Thyroid gland (tissue), 4 donors: ENCODE measurements at regions not wholly inside any gene's neighbourhood (a gene's known extent, or its start where the extent isn't known, plus 50 kb on each side); places are given as distances from the start of the nearest gene placed in this dataset.

Source experiments
- POLR2A ChIP-seq, 2 donors: fragments of 450-650 bp; IDR thresholded peaks; one replicate each; pipeline ENCODE4 v1.6.1; 2017; ENCODE audit warnings: antibody characterized with exemption in 2 of 2, mild to moderate bottlenecking in 2 of 2, moderate library complexity in 1 of 2
- TF ChIP-seq, protein P1 (sequence below), 6 experiments: fragments of 200-600 bp in 3 of 6; fragments of 450-650 bp in 3 of 6; sonication (generic) in 3 of 6; IDR thresholded peaks; one replicate each; pipeline ENCODE4 v1.5.1; 2016 to 2019; ENCODE audit warnings: antibody characterized with exemption in 6 of 6, mild to moderate bottlenecking in 2 of 6, inconsistent platforms in 1 of 6, moderate library complexity in 1 of 6

DNA sequence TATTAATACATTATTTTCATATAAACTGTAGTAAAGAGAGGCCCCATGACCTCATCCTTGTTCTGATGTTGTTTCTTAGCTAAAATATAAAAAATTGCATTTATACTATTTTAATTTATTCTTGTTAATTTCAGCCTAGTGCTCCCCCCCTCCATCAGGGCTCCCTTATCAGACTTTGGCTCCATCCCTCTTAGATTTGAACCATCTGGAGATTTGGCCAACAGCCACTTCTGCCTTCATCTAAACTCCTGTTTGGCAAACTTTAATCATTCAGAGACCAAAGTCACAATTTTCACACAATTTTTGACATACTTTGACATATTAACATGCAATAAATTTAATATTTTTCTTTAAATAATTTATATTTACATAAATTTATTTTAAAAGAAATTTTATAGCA lies 569.3 kb downstream of the TDRD15 start:
- TF ChIP-seq, protein P1, sequence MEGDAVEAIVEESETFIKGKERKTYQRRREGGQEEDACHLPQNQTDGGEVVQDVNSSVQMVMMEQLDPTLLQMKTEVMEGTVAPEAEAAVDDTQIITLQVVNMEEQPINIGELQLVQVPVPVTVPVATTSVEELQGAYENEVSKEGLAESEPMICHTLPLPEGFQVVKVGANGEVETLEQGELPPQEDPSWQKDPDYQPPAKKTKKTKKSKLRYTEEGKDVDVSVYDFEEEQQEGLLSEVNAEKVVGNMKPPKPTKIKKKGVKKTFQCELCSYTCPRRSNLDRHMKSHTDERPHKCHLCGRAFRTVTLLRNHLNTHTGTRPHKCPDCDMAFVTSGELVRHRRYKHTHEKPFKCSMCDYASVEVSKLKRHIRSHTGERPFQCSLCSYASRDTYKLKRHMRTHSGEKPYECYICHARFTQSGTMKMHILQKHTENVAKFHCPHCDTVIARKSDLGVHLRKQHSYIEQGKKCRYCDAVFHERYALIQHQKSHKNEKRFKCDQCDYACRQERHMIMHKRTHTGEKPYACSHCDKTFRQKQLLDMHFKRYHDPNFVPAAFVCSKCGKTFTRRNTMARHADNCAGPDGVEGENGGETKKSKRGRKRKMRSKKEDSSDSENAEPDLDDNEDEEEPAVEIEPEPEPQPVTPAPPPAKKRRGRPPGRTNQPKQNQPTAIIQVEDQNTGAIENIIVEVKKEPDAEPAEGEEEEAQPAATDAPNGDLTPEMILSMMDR (IDR thresholded peaks at IDR 0.05), result no peak
- no peak for TF ChIP-seq POLR2A (IDR thresholded peaks at IDR 0.05)
